Endothelial cell of umbilical vein (primary cell): ENCODE measurements at regions not wholly inside any gene's neighbourhood (a gene's known extent, or its start where the extent isn't known, plus 50 kb on each side); places are given as distances from the start of the nearest gene placed in this dataset.
A peak's percentile ranks its signal among the peaks of the same experiment; 100 is the strongest.

Experiments used
- BruUV-seq: library from RNA; stranded (reverse); fragments of 400-500 nt; replicated peaks from 2 replicates; lab custom pipeline; 2021; lab: Mats Ljungman, UMichigan
- CTCF ChIA-PET: fragments of 300-600, 350-600 bp; sonication (Branson Sonifier 250); formaldehyde crosslinking; loops from one replicate; lab custom pipeline; 2021; ENCODE audit warnings: antibody characterized with exemption, inconsistent platforms; lab: Charles Lee
- POLR2A ChIA-PET: fragments of 300-600, 350-600 bp; sonication (Branson Sonifier 250); formaldehyde crosslinking; loops from one replicate; lab custom pipeline; 2021; ENCODE audit warnings: antibody characterized with exemption, inconsistent platforms; lab: Charles Lee
- DNase-seq: peaks from one replicate; pipeline ENCODE4 v3.0.0-alpha.2; 2011; ENCODE audit warnings: low read depth, low spot score
- FAIRE-seq: peaks from 2 replicates; lab custom pipeline; 2011; peaks lifted over from hg19 to GRCh38; lab: Jason Lieb, UNC
- H2AFZ ChIP-seq: 2 replicates; pipeline ENCODE4 v1.6.0; 2012; ENCODE audit warnings: low read depth, low read length, control low read depth, inconsistent platforms
- H3K27ac ChIP-seq: 2 replicates; pipeline ENCODE4 v1.5.1; 2011; ENCODE audit warnings: low read depth, mild to moderate bottlenecking, control low read depth, low read length, moderate library complexity; ENCODE audit not compliant: insufficient read depth
- H3K27me3 ChIP-seq, 2 experiments: 2 replicates each; pipeline versions ENCODE4 v1.6.0 to v1.6.1; 2011; ENCODE audit warnings: low read length in 2 of 2, mixed read lengths in 1 of 2; ENCODE audit not compliant: control insufficient read depth in 2 of 2, insufficient read depth in 2 of 2
- H3K36me3 ChIP-seq, 2 experiments: 2 replicates in 1 of 2; 3 replicates in 1 of 2; pipeline ENCODE4 v1.5.1; 2011; ENCODE audit warnings: low read length in 2 of 2, mild to moderate bottlenecking in 1 of 2, moderate library complexity in 1 of 2; ENCODE audit not compliant: control insufficient read depth in 2 of 2, insufficient read depth in 2 of 2; ENCODE audit errors: extremely low read depth in 1 of 2
- H3K4me1 ChIP-seq: 3 replicates; pipeline ENCODE4 v1.5.1; 2011; ENCODE audit warnings: mild to moderate bottlenecking, low read length; ENCODE audit not compliant: control insufficient read depth, insufficient read depth; ENCODE audit errors: extremely low read depth
- H3K4me2 ChIP-seq: 2 replicates; pipeline ENCODE4 v1.6.1; 2011; ENCODE audit warnings: low read length, control low read depth, mixed read lengths; ENCODE audit not compliant: insufficient read depth
- H3K4me3 ChIP-seq, 3 experiments: fragments of 200-600 bp in 1 of 3; sonication (generic), shearing (Covaris generic) in 1 of 3; replicated peaks in 1 of 3; 2 replicates each; pipeline ENCODE4 v1.5.1; 2011 to 2016; ENCODE audit warnings: control low read depth in 3 of 3, low read length in 3 of 3, mild to moderate bottlenecking in 2 of 3, inconsistent platforms in 1 of 3, low read depth in 1 of 3, moderate library complexity in 1 of 3; ENCODE audit not compliant: insufficient read depth in 1 of 3
- H3K79me2 ChIP-seq: 2 replicates; pipeline ENCODE4 v1.6.0; 2012; ENCODE audit warnings: low read length, inconsistent platforms; ENCODE audit not compliant: control insufficient read depth, insufficient read depth
- H3K9ac ChIP-seq: replicated peaks from 2 replicates; pipeline ENCODE3; 2011; ENCODE audit warnings: low read length, control low read depth; ENCODE audit not compliant: insufficient read depth; ENCODE audit errors: extremely low read depth
- H3K9me1 ChIP-seq: replicated peaks from 3 replicates; pipeline ENCODE4 v1.6.0; 2011; ENCODE audit warnings: mild to moderate bottlenecking, low read length; ENCODE audit not compliant: control insufficient read depth, insufficient read depth; ENCODE audit errors: extremely low read depth
- H3K9me3 ChIP-seq: replicated peaks from 2 replicates; pipeline ENCODE4 v1.5.1; 2012; ENCODE audit warnings: low read length, inconsistent platforms; ENCODE audit not compliant: control insufficient read depth, insufficient read depth
- H4K20me1 ChIP-seq: replicated peaks from 2 replicates; pipeline ENCODE3; 2011; ENCODE audit warnings: mild to moderate bottlenecking, low read length; ENCODE audit not compliant: control insufficient read depth, insufficient read depth; ENCODE audit errors: extremely low read depth
- EZH2 ChIP-seq: IDR thresholded peaks from 2 replicates; pipeline ENCODE4 v1.6.1; 2012; ENCODE audit warnings: borderline replicate concordance, low read depth, mild to moderate bottlenecking, moderate library complexity, low read length, inconsistent platforms; ENCODE audit not compliant: severe bottlenecking
- dilution Hi-C: fragments of 300-500 bp; cut with MboI; formaldehyde crosslinking; loops from one replicate; pipeline ENCODE4 v1.15.0; 2019; ENCODE audit warnings: low sequenced_read_pairs; ENCODE audit not compliant: extremely low pct_ligation_motif_present
- intact Hi-C: fragments of 100-400 bp; cut with micrococcal nuclease; formaldehyde crosslinking; loops from one replicate; pipeline ENCODE4 v1.10.0; 2022
- TF ChIP-seq, protein P1 (sequence below), 2 donors: IDR thresholded peaks; 1 replicate in 1 of 2; 2 replicates in 1 of 2; pipeline ENCODE4 v1.5.1; 2011; ENCODE audit warnings: low read length in 2 of 2, mild to moderate bottlenecking in 2 of 2, moderate library complexity in 2 of 2, control low read depth in 1 of 2, inconsistent platforms in 1 of 2, low read depth in 1 of 2; ENCODE audit not compliant: insufficient read depth in 1 of 2; ENCODE audit errors: extremely low read depth in 1 of 2
- TF ChIP-seq, protein P2 (sequence below): IDR thresholded peaks from 2 replicates; pipeline ENCODE4 v1.6.1; 2011; ENCODE audit not compliant: insufficient read depth, insufficient read length

DNA sequence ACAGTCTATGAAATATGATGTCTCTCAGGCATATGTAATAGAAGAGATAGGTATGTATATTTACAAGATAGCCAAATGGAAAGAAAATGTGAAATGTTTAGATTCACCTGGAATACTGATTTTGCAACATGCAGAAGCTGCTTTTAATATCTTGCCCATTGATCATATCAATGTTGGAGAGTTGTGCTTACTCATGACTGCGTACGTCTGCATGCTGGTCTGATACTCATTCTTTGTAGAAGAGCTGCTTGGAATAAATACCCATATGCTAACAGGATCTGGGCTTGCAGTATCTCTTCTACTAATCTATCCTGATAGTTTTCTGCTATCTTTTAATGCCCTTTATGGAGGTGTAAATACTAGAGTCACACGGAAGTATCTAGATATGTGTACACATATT, 120.6 kb upstream of the FOXP2 start:
- intact Hi-C loops (no loop called here), dilution Hi-C loops (no loop called here)

DNA sequence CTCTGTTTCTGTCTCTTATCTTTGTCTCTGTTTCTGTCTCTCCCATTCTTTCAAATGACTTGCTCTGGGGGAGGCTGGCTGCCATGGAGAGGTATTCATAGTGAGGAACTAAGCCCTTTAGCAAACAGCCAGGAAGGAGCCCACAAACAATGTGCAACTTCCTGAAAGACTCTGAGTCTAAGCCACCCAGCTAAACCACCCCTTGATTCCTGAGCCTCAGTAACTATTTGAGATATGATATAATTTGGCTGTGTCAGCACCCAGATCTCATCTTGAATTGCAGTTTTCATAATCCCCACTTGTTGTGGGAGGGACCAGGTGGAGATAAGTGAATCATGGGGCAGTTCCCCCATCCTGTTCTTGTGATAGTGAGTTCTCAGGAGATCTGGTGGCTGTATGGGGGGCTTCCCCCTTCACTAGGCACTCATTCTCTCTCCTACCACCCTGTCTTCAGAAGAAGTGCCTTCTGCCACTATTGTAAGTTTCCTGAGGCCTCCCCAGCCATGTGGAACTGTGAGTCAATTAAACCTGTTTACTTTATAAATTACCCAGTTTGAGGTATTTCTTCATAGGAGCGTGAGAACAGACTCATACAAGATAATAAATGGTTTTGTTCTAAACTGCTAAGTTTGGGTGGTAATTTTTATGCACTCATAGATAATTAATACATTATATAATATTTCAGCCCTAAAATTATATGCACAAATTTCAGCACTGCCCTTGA, 121.2 kb upstream of the FOXP2 start:
- Histone ChIP-seq H3K4me1 (peaks cover 8% of the 10 kb centered on the region), H3K9me1 (no peaks in the 10 kb centered on the region), H3K9me3 (no peaks in the 10 kb centered on the region), H3K9ac (no peak overlapping the region), H3K4me2 (no peak overlapping the region), H3K4me3 (no peak overlapping the region), H3K79me2 (no peaks in the 10 kb centered on the region), H4K20me1 (no peaks in the 10 kb centered on the region), H3K36me3 (no peaks in the 10 kb centered on the region), H2AFZ (peak overlapping the region; percentile 37), H3K27ac (no peak overlapping the region), H3K27me3 (no peaks in the 10 kb centered on the region)
- ChIA-PET CTCF (no interaction called here), POLR2A (no interaction called here)
- TF ChIP-seq, protein P1, sequence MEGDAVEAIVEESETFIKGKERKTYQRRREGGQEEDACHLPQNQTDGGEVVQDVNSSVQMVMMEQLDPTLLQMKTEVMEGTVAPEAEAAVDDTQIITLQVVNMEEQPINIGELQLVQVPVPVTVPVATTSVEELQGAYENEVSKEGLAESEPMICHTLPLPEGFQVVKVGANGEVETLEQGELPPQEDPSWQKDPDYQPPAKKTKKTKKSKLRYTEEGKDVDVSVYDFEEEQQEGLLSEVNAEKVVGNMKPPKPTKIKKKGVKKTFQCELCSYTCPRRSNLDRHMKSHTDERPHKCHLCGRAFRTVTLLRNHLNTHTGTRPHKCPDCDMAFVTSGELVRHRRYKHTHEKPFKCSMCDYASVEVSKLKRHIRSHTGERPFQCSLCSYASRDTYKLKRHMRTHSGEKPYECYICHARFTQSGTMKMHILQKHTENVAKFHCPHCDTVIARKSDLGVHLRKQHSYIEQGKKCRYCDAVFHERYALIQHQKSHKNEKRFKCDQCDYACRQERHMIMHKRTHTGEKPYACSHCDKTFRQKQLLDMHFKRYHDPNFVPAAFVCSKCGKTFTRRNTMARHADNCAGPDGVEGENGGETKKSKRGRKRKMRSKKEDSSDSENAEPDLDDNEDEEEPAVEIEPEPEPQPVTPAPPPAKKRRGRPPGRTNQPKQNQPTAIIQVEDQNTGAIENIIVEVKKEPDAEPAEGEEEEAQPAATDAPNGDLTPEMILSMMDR (IDR thresholded peaks at IDR 0.05; ENCODE audit: extremely low read depth in 1 of 2, insufficient read depth in 1 of 2, low read depth in 1 of 2, low read length in 2 of 2): no peak
- no peak for TF ChIP-seq EZH2
- dilution Hi-C loops: no loop called here
- intact Hi-C loops: no loop called here
- BruUV-seq: no TSS peak
- no peak for DNase-seq
- no peak for FAIRE-seq

More for the DNA sequence above, 120.6 kb upstream of the FOXP2 start:
- ChIA-PET POLR2A (no interaction called here), CTCF (interaction anchor here (1.0 kb wide), 1 partner anchor 12 kb away, joined by 3 read pairs; no protein-coding TSS in a partner anchor)
- no peak for DNase-seq
- no peaks in the 10 kb centered on the region for H4K20me1 ChIP-seq
- no peaks in the 10 kb centered on the region for H3K9me1 ChIP-seq
- no peak overlapping the region for H3K27ac ChIP-seq
- H3K4me2 ChIP-seq: no peak overlapping the region
- no peak for FAIRE-seq
- H3K27me3 ChIP-seq: no peaks in the 10 kb centered on the region
- H2AFZ ChIP-seq: no peak overlapping the region
- no peaks in the 10 kb centered on the region for H3K79me2 ChIP-seq
- H3K9me3 ChIP-seq: no peaks in the 10 kb centered on the region
- BruUV-seq: no TSS peak
- TF ChIP-seq EZH2: no peak
- TF ChIP-seq, protein P2, sequence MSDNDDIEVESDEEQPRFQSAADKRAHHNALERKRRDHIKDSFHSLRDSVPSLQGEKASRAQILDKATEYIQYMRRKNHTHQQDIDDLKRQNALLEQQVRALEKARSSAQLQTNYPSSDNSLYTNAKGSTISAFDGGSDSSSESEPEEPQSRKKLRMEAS: no peak
- H3K4me1 ChIP-seq: peaks cover 8% of the 10 kb centered on the region
- no peak overlapping the region for H3K9ac ChIP-seq
- H3K36me3 ChIP-seq: no peaks in the 10 kb centered on the region
- no peak overlapping the region for H3K4me3 ChIP-seq
